ENCODE measurements at regions not wholly inside any gene's neighbourhood (a gene's known extent, or its start where the extent isn't known, plus 50 kb on each side); places are given as distances from the start of the nearest gene placed in this dataset.

DNA sequence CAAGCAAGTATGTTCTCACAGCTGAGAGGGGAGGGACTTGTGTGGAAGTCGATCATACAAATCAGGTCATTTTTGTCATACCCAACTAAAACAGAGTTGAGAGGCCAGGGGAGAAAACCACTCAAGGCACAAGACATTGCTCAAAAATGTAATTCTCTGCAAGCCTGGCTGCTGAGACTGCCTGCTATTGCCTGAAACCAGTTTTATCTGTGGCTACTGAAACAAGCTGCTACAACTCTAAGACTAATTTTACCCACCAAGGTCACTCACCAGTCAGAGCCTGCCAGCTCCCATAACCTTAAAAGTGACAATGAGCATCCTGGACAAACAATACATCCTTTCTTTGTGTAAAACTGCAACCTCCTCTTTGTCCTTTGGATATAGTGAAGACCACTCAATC, 54.1 kb upstream of the CST7 start:
- H3K4me2 ChIP-seq (ENCODE audit: insufficient read depth, low read length), result no peak overlapping the region
- no peaks in the 10 kb centered on the region for H3K9me3 ChIP-seq (replicated peaks; ENCODE audit: control insufficient read depth, insufficient read depth, low read depth, low read length)
- H3K27ac ChIP-seq (ENCODE audit: extremely low read depth, low read depth, low read length), result no peak overlapping the region
- H3K9ac ChIP-seq (ENCODE audit: insufficient read depth in 1 of 2, low read depth in 2 of 2, low read length in 2 of 2), result no peak overlapping the region
- BruUV-seq (replicated peaks), result no TSS peak
- H3K36me3 ChIP-seq (ENCODE audit: control insufficient read depth, insufficient read depth, low read length), result no peaks in the 10 kb centered on the region
- POLR2A ChIA-PET, result no interaction called here
- DNase-seq (ENCODE audit: extremely low read depth in 1 of 4, low spot score in 3 of 4), result no peak
- ATAC-seq, result no peak
- H3K9me1 ChIP-seq (ENCODE audit: control insufficient read depth, insufficient read depth, low read length), result no peaks in the 10 kb centered on the region
- WGBS (ENCODE audit: insufficient coverage, low coverage, missing lambda C conversion rate), result 11% methylated on average over 1 of the region's 1 CpG
- CTCF ChIA-PET (ENCODE audit: low intra/inter-chr PET ratio), result no interaction called here
- no peaks in the 10 kb centered on the region for H3K79me2 ChIP-seq (ENCODE audit: control insufficient read depth, insufficient read depth, low read length)
- intact Hi-C loops (cut with micrococcal nuclease) (no loop called here), in situ Hi-C loops (cut with MboI) (no loop called here)
- no peaks in the 10 kb centered on the region for H4K20me1 ChIP-seq (replicated peaks; ENCODE audit: control insufficient read depth, insufficient read depth, low read length)
- TF ChIP-seq, protein P1, sequence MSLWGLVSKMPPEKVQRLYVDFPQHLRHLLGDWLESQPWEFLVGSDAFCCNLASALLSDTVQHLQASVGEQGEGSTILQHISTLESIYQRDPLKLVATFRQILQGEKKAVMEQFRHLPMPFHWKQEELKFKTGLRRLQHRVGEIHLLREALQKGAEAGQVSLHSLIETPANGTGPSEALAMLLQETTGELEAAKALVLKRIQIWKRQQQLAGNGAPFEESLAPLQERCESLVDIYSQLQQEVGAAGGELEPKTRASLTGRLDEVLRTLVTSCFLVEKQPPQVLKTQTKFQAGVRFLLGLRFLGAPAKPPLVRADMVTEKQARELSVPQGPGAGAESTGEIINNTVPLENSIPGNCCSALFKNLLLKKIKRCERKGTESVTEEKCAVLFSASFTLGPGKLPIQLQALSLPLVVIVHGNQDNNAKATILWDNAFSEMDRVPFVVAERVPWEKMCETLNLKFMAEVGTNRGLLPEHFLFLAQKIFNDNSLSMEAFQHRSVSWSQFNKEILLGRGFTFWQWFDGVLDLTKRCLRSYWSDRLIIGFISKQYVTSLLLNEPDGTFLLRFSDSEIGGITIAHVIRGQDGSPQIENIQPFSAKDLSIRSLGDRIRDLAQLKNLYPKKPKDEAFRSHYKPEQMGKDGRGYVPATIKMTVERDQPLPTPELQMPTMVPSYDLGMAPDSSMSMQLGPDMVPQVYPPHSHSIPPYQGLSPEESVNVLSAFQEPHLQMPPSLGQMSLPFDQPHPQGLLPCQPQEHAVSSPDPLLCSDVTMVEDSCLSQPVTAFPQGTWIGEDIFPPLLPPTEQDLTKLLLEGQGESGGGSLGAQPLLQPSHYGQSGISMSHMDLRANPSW (CRISPR knock-in tag; IDR thresholded peaks at IDR 0.05), result no peak
- TF ChIP-seq CCNT2 (IDR thresholded peaks at IDR 0.05; ENCODE audit: borderline replicate concordance, extremely low read depth, insufficient read length, low read depth, low read length) (no peak), ZNF146 (CRISPR knock-in tag; IDR thresholded peaks at IDR 0.05; ENCODE audit: unreplicated experiment) (no peak), ZNF197 (CRISPR knock-in tag; IDR thresholded peaks at IDR 0.05; ENCODE audit: low read depth) (no peak), NR2F6 (CRISPR knock-in tag; IDR thresholded peaks at IDR 0.05) (no peak), DIDO1 (tag; IDR thresholded peaks at IDR 0.05; ENCODE audit: low read depth) (no peak), SAFB (IDR thresholded peaks at IDR 0.05; ENCODE audit: borderline replicate concordance, low read depth, low read length) (no peak), POLR3G (IDR thresholded peaks at IDR 0.05; ENCODE audit: extremely low read depth, insufficient read length, insufficient replicate concordance) (no peak)
- TF ChIP-seq, protein P2, sequence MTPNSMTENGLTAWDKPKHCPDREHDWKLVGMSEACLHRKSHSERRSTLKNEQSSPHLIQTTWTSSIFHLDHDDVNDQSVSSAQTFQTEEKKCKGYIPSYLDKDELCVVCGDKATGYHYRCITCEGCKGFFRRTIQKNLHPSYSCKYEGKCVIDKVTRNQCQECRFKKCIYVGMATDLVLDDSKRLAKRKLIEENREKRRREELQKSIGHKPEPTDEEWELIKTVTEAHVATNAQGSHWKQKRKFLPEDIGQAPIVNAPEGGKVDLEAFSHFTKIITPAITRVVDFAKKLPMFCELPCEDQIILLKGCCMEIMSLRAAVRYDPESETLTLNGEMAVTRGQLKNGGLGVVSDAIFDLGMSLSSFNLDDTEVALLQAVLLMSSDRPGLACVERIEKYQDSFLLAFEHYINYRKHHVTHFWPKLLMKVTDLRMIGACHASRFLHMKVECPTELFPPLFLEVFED (CRISPR knock-in tag; conservative IDR thresholded peaks at IDR 0.05), result no peak
- H3K27me3 ChIP-seq (ENCODE audit: control insufficient read depth in 2 of 2, insufficient read depth in 2 of 2, low read length in 2 of 2), result peaks cover 0 to 5% of the 10 kb centered on the region in 2 experiments; a peak in 1 of 5 replicates
- no peak overlapping the region for H2AFZ ChIP-seq (ENCODE audit: low read depth, low read length)
- no peaks in the 10 kb centered on the region for H3K4me1 ChIP-seq (replicated peaks in 1 of 2; ENCODE audit: control insufficient read depth in 2 of 2, insufficient read depth in 2 of 2, low read length in 2 of 2)
- FAIRE-seq, result no peak
- no peak overlapping the region for H3K4me3 ChIP-seq
